Cardiac septum (tissue), 1 donor: ENCODE measurements at regions not wholly inside any gene's neighbourhood (a gene's known extent, or its start where the extent isn't known, plus 50 kb on each side); places are given as distances from the start of the nearest gene placed in this dataset.
"Not testable (repeated sequence)": the region's sequence is repeated elsewhere in the genome, so short reads cannot be mapped to it uniquely, and the experiment has no call there.

ENCODE experiments used
- DNase-seq: peaks from one replicate; pipeline ENCODE4 v3.0.0-alpha.2; 2020; ENCODE audit warnings: low spot score
- intact Hi-C: fragments of 100-400 bp; cut with DNase I; formaldehyde crosslinking; loops from one replicate; pipeline ENCODE4 v1.14.0; 2022
- donor health status: DM: no; HTN: no; CAD: no.

DNA sequence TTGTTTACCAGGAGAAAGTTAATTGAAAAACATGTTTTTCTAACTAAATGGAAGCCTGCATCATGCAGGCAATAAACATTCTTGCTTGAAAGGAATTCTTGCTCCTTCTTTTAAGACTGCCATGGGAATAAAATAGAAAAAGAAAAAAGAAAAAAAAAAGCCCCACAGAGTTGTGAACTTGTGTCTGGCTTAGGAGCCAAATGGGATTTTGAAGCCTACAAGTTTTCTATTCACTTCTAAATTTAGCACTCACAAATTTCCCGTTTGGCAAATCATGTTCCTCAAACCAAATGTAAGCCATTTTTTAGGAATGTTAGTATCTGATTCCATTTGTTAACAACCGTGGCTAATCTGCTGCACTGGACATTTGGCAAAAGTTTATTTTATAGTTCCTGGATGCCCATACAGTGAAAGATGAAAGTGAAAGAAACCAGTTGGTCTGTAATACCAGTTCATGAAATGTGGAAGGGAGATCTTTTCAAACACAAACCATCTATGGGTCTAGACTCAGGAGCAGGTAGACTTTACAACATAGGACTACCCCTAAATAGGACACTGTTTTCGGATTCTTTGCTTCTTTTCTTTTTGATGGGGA is 133.8 kb upstream of the GMNC start:
- intact Hi-C loops: no loop called here
- no peak for DNase-seq

GRCh38 chr3:190995156-190995555 is 132.7 kb upstream of the GMNC start:
- intact Hi-C loops: no loop called here
- no peak for DNase-seq

GRCh38 chr3:190990898-190991297 is 128.4 kb upstream of the GMNC start:
- intact Hi-C loops: no loop called here
- no peak for DNase-seq

DNA sequence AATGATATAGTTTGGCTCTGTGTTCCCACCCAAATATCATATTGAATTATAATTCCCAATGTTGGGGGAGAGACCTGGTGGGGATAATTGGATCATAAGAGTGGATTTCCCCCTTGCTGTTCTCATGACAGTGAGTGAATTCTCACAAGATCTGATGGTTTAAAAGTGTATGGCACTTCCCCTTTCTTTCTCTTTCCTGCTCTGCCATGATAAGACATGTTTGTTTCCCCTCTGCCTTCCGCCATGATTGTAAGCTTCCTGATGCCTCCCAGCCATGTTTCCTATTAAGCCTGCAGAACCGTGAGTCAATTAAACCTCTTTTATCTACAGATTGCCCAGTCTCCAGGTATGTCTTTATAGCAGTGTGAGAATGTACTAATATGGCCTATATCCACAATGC is 126.7 kb upstream of the GMNC start:
- DNase-seq: no peak
- intact Hi-C loops: no loop called here

DNA sequence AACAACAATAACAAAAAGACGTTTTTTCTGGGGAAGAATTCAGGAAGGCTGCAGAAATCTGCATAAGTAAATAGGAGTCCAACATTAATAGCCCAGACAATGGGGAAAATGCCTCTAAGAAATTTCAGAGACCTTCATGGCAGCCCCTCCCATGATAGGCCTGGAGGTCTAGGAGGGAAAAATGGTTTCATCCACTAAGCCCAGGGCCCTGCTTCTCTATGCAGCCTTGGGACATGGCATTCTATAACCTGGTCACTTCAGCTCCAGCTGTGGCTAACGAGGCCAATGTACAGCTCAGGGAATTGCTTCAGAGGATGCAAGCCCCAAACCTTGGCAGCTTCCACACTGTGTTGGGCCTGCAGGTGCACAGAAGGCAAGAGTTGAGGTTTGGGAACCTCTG is 125.6 kb upstream of the GMNC start:
- intact Hi-C loops: no loop called here
- DNase-seq: no peak

DNA sequence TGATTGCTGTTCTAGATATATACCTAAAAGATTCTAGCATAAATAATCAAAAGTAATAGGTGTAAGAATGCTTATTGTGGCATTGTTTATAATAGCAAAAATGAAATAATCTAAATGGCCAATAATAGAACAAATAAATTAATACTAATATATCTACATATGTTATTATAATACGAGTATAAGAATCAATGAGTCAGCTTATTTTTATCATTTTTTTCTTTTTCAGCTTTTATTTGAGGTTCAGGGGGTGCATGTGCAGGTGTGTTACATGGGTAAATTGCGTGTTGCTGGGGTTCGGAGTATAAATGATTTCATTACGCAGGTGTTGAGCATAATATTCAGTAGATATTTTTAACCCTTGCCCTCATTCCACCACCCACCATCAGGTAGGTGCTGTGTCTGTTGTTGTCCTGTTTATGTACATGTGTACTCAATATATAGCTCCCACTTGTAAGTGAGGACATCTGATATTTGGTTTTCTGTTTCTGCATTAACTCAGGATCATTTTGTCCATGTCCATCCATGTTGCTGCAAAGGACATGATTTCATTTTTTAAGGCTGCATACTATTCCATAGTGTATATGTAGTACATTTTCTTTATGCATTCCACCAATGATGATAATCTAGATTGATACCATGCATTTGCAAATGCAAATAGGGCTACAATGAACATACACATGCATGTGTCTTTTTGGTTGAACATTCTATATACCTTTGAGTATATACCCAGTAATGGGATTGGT is 122.2 kb upstream of the GMNC start:
- intact Hi-C loops: no loop called here
- DNase-seq: no peak

- no peak for DNase-seq
- intact Hi-C loops: no loop called here
Observed at GRCh38 chr3:190983875-190984274, 121.4 kb upstream of the GMNC start.

DNA sequence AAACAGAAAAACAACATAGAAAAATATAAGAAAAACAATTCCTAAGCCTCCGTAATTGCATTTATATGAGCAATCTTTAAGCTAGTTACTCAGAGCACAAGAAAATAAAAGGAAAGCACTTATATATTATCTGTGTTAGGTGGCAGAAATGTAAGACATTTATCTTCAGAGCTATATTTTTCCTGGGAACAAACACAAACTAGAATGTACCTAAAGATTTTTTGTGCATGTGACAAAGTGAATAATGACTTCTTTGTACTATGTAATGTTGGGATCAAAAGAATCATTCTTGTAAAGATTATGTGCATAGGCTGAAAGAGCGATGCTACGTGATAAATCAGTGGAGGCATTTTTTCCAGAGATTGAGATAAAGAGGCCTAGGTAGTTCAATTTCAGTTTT is 111.3 kb upstream of the GMNC start:
- DNase-seq: no peak
- intact Hi-C loops: no loop called here

- no peak for DNase-seq
Observed at GRCh38 chr3:190972840-190973270, 110.4 kb upstream of the GMNC start.

GRCh38 chr3:190972196-190972595 is 109.7 kb upstream of the GMNC start:
- intact Hi-C loops: no loop called here
- no peak for DNase-seq

More at GRCh38 chr3:190972840-190973270, 110.4 kb upstream of the GMNC start:
- intact Hi-C loops: no loop called here

- intact Hi-C loops: no loop called here
- DNase-seq: no peak
Observed at GRCh38 chr3:190970560-190970959, 108.1 kb upstream of the GMNC start.

DNA sequence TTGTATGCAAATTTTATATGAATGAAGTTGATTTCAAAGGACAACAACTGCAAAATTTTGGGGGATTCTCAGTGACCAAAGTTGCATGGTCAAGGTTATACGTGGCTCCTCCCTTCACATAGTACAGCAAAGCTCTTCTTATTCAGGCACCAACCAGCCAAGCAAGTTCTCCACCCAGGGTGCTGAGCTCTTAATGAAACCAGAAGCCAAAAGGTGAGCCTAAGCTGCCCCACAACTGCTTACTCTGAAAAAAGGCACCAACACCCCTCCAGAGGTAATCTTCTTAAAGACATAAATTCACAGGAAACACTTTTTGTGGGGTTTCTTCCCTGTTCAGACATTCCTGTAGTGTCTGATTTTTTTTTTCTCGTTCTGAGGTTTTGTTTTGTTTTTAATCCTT is 106.1 kb upstream of the GMNC start:
- intact Hi-C loops: no loop called here
- no peak for DNase-seq

DNA sequence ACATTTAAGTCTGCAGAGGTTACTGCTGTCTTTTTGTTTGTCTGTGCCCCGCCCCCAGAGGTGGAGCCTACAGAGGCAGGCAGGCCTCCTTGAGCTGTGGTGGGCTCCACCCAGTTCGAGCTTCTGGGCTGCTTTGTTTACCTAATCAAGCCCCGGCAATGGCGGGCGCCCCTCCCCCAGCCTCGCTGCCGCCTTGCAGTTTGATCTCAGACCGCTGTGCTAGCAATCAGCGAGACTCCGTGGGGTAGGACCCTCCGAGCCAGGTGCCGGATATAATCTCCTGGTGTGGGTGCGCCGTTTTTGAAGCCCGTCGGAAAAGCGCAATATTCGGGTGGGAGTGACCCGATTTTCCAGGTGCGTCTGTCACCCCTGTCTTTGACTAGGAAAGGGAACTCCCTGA is 102.4 kb upstream of the GMNC start:
- intact Hi-C loops: not testable (repeated sequence)

GRCh38 chr3:190959077-190959476 is 96.6 kb upstream of the GMNC start:
- intact Hi-C loops: no loop called here
- DNase-seq: no peak

More for the DNA sequence above, 102.4 kb upstream of the GMNC start:
- DNase-seq: not testable (repeated sequence)

DNA sequence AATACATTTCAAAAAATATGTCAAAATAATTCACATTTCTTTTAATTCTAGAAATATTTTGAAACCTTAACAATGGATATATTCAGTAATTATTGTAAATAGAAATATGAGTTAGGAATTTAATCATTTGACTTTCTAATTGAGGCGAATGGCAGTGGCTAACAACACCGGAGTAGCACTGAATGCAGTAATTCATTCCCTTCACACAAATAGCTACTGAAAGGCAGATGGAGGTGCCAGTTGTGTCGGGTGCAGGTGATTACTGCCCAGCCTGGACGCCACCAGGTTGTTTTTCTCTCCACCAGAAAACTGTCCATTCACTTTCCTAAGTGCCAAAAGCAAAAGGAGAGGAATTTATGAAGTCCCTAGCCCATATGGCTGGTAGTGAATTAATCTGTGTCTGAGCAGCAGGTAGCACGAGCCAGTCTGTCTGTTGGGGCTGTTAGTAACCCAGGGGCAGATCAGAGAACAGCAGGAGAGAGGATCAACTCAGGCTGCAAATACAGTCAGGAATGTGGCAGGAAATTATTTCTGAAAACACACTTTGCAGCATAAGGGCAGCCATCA is 79.3 kb upstream of the GMNC start:
- intact Hi-C loops: no loop called here
- DNase-seq: no peak

DNA sequence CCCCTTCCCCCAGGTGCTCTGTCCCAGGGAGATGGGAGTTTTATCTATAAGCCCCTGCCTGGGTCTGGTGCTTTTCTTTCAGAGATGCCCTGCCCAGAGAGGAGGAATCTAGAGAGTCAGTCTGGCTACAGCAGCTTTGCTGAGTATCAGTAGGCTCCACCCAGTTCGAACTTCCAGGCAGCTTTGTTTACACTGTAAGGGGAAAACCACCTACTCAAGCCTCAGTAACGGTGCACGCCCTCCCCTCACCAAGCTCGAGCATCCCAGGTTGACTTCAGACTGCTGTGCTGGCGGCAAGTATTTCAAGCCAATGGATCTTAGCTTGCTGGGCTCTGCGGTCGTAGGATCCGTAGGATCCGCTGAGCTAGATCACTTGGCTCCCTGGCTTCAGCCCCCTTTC is 72.1 kb upstream of the GMNC start:
- DNase-seq, intact Hi-C loops: not testable (repeated sequence)

DNA sequence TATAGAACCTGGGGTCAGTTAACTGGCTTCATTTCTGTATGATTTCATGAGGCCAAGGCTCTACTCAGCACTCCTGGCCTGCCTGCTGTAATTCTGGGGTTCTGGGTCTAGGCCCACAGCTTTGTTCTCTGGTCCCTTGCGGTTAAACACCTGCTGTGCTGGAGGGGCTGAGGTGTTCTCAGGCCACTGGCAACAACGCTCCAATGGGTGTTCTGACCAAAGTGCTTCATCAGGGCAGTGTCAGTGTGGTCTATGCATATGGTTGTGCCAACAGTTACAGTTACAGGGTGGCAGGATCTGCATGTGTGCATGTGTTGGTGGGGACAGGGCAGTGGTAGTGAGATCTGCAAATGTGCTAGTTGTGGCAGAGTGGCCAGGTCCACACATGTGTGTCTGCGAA is 64.1 kb upstream of the GMNC start:
- DNase-seq: no peak
- intact Hi-C loops: no loop called here

- intact Hi-C loops: no loop called here
- no peak for DNase-seq
Observed at GRCh38 chr3:190912736-190913135, 50.2 kb upstream of the GMNC start.
